Lower leg skin (tissue), 4 donors: ENCODE measurements at regions not wholly inside any gene's neighbourhood (a gene's known extent, or its start where the extent isn't known, plus 50 kb on each side); places are given as distances from the start of the nearest gene placed in this dataset.

Source experiments
- DNase-seq, 2 donors: peaks; one replicate each; pipeline ENCODE4 v3.0.0-alpha.2; 2019; ENCODE audit warnings: low spot score in 2 of 2
- H3K4me3 ChIP-seq: fragments of 200-600 bp; sonication (generic); 2 replicates; pipeline ENCODE4 v1.5.1; 2017; ENCODE audit warnings: mild to moderate bottlenecking, low read depth; ENCODE audit not compliant: poor library complexity, severe bottlenecking
- CTCF ChIP-seq, 3 donors: fragments of 450-650 bp; IDR thresholded peaks; one replicate each; pipeline ENCODE4 v1.5.1; 2016; ENCODE audit warnings: antibody characterized with exemption in 3 of 3, mild to moderate bottlenecking in 3 of 3, moderate library complexity in 2 of 3
- POLR2A ChIP-seq, 2 donors: fragments of 450-650 bp; IDR thresholded peaks; one replicate each; pipeline ENCODE4 v1.6.1; 2016 to 2017; ENCODE audit warnings: antibody characterized with exemption in 2 of 2, mild to moderate bottlenecking in 1 of 2, moderate library complexity in 1 of 2
- WGBS, 2 donors: methylation state at CpG; one replicate each; pipeline ENCODE4 v1.1.5; 2018; 5-methylcytosine and 5-hydroxymethylcytosine counted together
- intact Hi-C: fragments of 100-400 bp; cut with DNase I; formaldehyde crosslinking; loops from one replicate; pipeline ENCODE4 v1.15.0; 2023; ENCODE audit warnings: low total_unique reads

GRCh38 chr9:118929287-118929686, 439.9 kb downstream of the BRINP1 start:
- H3K4me3 ChIP-seq: no peak overlapping the region
- 79% methylated on average over 2 of the region's 2 CpGs for WGBS, 2 donors
- no peak for DNase-seq
- TF ChIP-seq CTCF (IDR thresholded peaks at IDR 0.05) (no peak), POLR2A (IDR thresholded peaks at IDR 0.05) (no peak)
- intact Hi-C loops: no loop called here

- intact Hi-C loops: no loop called here
- no peak overlapping the region for H3K4me3 ChIP-seq
- TF ChIP-seq POLR2A (IDR thresholded peaks at IDR 0.05) (no peak), CTCF (IDR thresholded peaks at IDR 0.05) (no peak)
- no peak for DNase-seq
- WGBS, 2 donors: 50% methylated on average over 1 of the region's 1 CpG
Measured at GRCh38 chr9:118931941-118932340, 437.3 kb downstream of the BRINP1 start.

- DNase-seq: no peak
- intact Hi-C loops: no loop called here
- TF ChIP-seq POLR2A (IDR thresholded peaks at IDR 0.05) (no peak), CTCF (IDR thresholded peaks at IDR 0.05) (no peak)
- no peak overlapping the region for H3K4me3 ChIP-seq
Measured at GRCh38 chr9:118938581-118938980, 430.7 kb downstream of the BRINP1 start.

- WGBS, 2 donors: 37 to 44% methylated on average over 1 of the region's 1 CpG
Measured at GRCh38 chr9:118940473-118940872, 428.8 kb downstream of the BRINP1 start.

GRCh38 chr9:118946669-118947068, 422.6 kb downstream of the BRINP1 start:
- TF ChIP-seq POLR2A (IDR thresholded peaks at IDR 0.05) (no peak), CTCF (IDR thresholded peaks at IDR 0.05) (no peak)
- intact Hi-C loops: no loop called here
- H3K4me3 ChIP-seq: no peak overlapping the region
- 84 to 88% methylated on average over 3 of the region's 3 CpGs for WGBS, 2 donors
- no peak for DNase-seq

More at GRCh38 chr9:118940473-118940872, 428.8 kb downstream of the BRINP1 start:
- no peak for TF ChIP-seq POLR2A (IDR thresholded peaks at IDR 0.05)
- TF ChIP-seq CTCF (IDR thresholded peaks at IDR 0.05): no peak
- H3K4me3 ChIP-seq: no peak overlapping the region
- no peak for DNase-seq
- intact Hi-C loops: no loop called here

- DNase-seq: no peak
- H3K4me3 ChIP-seq: no peak overlapping the region
- TF ChIP-seq POLR2A (IDR thresholded peaks at IDR 0.05): no peak
- TF ChIP-seq CTCF (IDR thresholded peaks at IDR 0.05): no peak
- WGBS, 2 donors: 31 to 56% methylated on average over 2 of the region's 2 CpGs
- intact Hi-C loops: no loop called here
Measured at GRCh38 chr9:118954857-118955256, 414.4 kb downstream of the BRINP1 start.
